Activated T-helper 1 cell treated with anti-CD3 and anti-CD28 coated beads, Interleukin-12 subunit alpha, Interleukin-12 subunit beta, Interleukin-2, Interleukin-4 antibody, amounts not matched to agents 30 ng/mL and 10 ng/mL and 1 ng/mL, durations not matched to agents 14 hours and 24 hours and 36 hours (primary cell): ENCODE measurements at regions not wholly inside any gene's neighbourhood (a gene's known extent, or its start where the extent isn't known, plus 50 kb on each side); places are given as distances from the start of the nearest gene placed in this dataset.

ENCODE experiments used
- DNase-seq: peaks from one replicate; pipeline ENCODE4 v3.0.0; 2021; ENCODE audit warnings: low spot score
- H3K27ac Mint-ChIP-seq: one replicate; pipeline ENCODE4 v1.8.0; 2021; ENCODE audit warnings: mild to moderate bottlenecking, mixed read lengths
- H3K27me3 Mint-ChIP-seq: one replicate; pipeline ENCODE4 v1.8.0; 2022; ENCODE audit warnings: mild to moderate bottlenecking, moderate library complexity, mixed read lengths; ENCODE audit not compliant: insufficient read depth
- H3K36me3 Mint-ChIP-seq: one replicate; pipeline ENCODE4 v1.8.0; 2021; ENCODE audit warnings: low read depth, mixed read lengths
- H3K4me1 Mint-ChIP-seq: one replicate; pipeline ENCODE4 v1.8.0; 2021; ENCODE audit warnings: low read depth, mixed read lengths
- H3K4me3 Mint-ChIP-seq: one replicate; pipeline ENCODE4 v1.8.0; 2021; ENCODE audit warnings: mild to moderate bottlenecking, moderate library complexity, mixed read lengths
- H3K9me3 Mint-ChIP-seq: one replicate; pipeline ENCODE4 v1.8.0; 2021; ENCODE audit warnings: mixed read lengths
- intact Hi-C: fragments of 100-400 bp; cut with micrococcal nuclease; formaldehyde crosslinking; loops from one replicate; pipeline ENCODE4 v1.15.1; 2024

GRCh38 chr5:107134931-107135330 lies 535.8 kb downstream of the EFNA5 start:
- no peaks in the 10 kb centered on the region for H3K9me3 Mint-ChIP-seq
- H3K4me3 Mint-ChIP-seq, result no peak overlapping the region
- no peak overlapping the region for H3K27ac Mint-ChIP-seq
- intact Hi-C loops, result no loop called here
- no peaks in the 10 kb centered on the region for H3K4me1 Mint-ChIP-seq
- H3K27me3 Mint-ChIP-seq, result no peaks in the 10 kb centered on the region
- no peak for DNase-seq
- H3K36me3 Mint-ChIP-seq, result no peaks in the 10 kb centered on the region

- intact Hi-C loops, result no loop called here
- no peak overlapping the region for H3K4me3 Mint-ChIP-seq
- H3K36me3 Mint-ChIP-seq, result no peaks in the 10 kb centered on the region
- no peaks in the 10 kb centered on the region for H3K27me3 Mint-ChIP-seq
- no peak overlapping the region for H3K27ac Mint-ChIP-seq
- H3K9me3 Mint-ChIP-seq, result no peaks in the 10 kb centered on the region
- H3K4me1 Mint-ChIP-seq, result no peaks in the 10 kb centered on the region
- no peak for DNase-seq
Observed at GRCh38 chr5:107129051-107129450, 541.7 kb downstream of the EFNA5 start.

GRCh38 chr5:107127878-107128277 lies 542.9 kb downstream of the EFNA5 start:
- Mint-ChIP-seq H3K27me3 (no peaks in the 10 kb centered on the region), H3K36me3 (no peaks in the 10 kb centered on the region), H3K4me3 (no peak overlapping the region), H3K27ac (no peak overlapping the region), H3K4me1 (no peaks in the 10 kb centered on the region), H3K9me3 (no peaks in the 10 kb centered on the region)
- no peak for DNase-seq
- intact Hi-C loops, result no loop called here

GRCh38 chr5:107126341-107126740 lies 544.4 kb downstream of the EFNA5 start:
- H3K4me3 Mint-ChIP-seq, result no peak overlapping the region
- H3K27me3 Mint-ChIP-seq, result no peaks in the 10 kb centered on the region
- H3K4me1 Mint-ChIP-seq, result no peaks in the 10 kb centered on the region
- intact Hi-C loops, result no loop called here
- no peak for DNase-seq
- no peaks in the 10 kb centered on the region for H3K9me3 Mint-ChIP-seq
- H3K36me3 Mint-ChIP-seq, result no peaks in the 10 kb centered on the region
- no peak overlapping the region for H3K27ac Mint-ChIP-seq

GRCh38 chr5:107124376-107124775 lies 546.4 kb downstream of the EFNA5 start:
- H3K36me3 Mint-ChIP-seq, result no peaks in the 10 kb centered on the region
- intact Hi-C loops, result no loop called here
- no peaks in the 10 kb centered on the region for H3K4me1 Mint-ChIP-seq
- no peaks in the 10 kb centered on the region for H3K9me3 Mint-ChIP-seq
- no peak for DNase-seq
- H3K4me3 Mint-ChIP-seq, result no peak overlapping the region
- no peak overlapping the region for H3K27ac Mint-ChIP-seq
- H3K27me3 Mint-ChIP-seq, result no peaks in the 10 kb centered on the region

- no peak overlapping the region for H3K27ac Mint-ChIP-seq
- no peaks in the 10 kb centered on the region for H3K36me3 Mint-ChIP-seq
- no peaks in the 10 kb centered on the region for H3K4me1 Mint-ChIP-seq
- no peak for DNase-seq
- H3K4me3 Mint-ChIP-seq, result no peak overlapping the region
- H3K27me3 Mint-ChIP-seq, result no peaks in the 10 kb centered on the region
- no peaks in the 10 kb centered on the region for H3K9me3 Mint-ChIP-seq
- intact Hi-C loops, result no loop called here
Observed at GRCh38 chr5:107123014-107123413, 547.7 kb downstream of the EFNA5 start.

GRCh38 chr5:107121793-107122519 lies 548.8 kb downstream of the EFNA5 start:
- no peaks in the 10 kb centered on the region for H3K9me3 Mint-ChIP-seq
- H3K4me1 Mint-ChIP-seq, result no peaks in the 10 kb centered on the region
- intact Hi-C loops, result no loop called here
- H3K27me3 Mint-ChIP-seq, result no peaks in the 10 kb centered on the region
- no peak for DNase-seq
- H3K36me3 Mint-ChIP-seq, result no peaks in the 10 kb centered on the region
- no peak overlapping the region for H3K4me3 Mint-ChIP-seq
- H3K27ac Mint-ChIP-seq, result no peak overlapping the region

- intact Hi-C loops, result no loop called here
- H3K27ac Mint-ChIP-seq, result no peak overlapping the region
- no peaks in the 10 kb centered on the region for H3K27me3 Mint-ChIP-seq
- no peak overlapping the region for H3K4me3 Mint-ChIP-seq
- H3K9me3 Mint-ChIP-seq, result no peaks in the 10 kb centered on the region
- DNase-seq, result no peak
- no peaks in the 10 kb centered on the region for H3K4me1 Mint-ChIP-seq
- no peaks in the 10 kb centered on the region for H3K36me3 Mint-ChIP-seq
Observed at GRCh38 chr5:107119656-107120055, 551.1 kb downstream of the EFNA5 start.

GRCh38 chr5:107118184-107119019 lies 552.3 kb downstream of the EFNA5 start:
- H3K36me3 Mint-ChIP-seq, result no peaks in the 10 kb centered on the region
- no peak overlapping the region for H3K4me3 Mint-ChIP-seq
- no peaks in the 10 kb centered on the region for H3K4me1 Mint-ChIP-seq
- no peak overlapping the region for H3K27ac Mint-ChIP-seq
- DNase-seq, result no peak
- H3K9me3 Mint-ChIP-seq, result no peaks in the 10 kb centered on the region
- no peaks in the 10 kb centered on the region for H3K27me3 Mint-ChIP-seq
- intact Hi-C loops, result no loop called here

GRCh38 chr5:107112216-107112615 lies 558.5 kb downstream of the EFNA5 start:
- no peaks in the 10 kb centered on the region for H3K36me3 Mint-ChIP-seq
- H3K4me1 Mint-ChIP-seq, result no peaks in the 10 kb centered on the region
- intact Hi-C loops, result no loop called here
- H3K27ac Mint-ChIP-seq, result no peak overlapping the region
- no peak overlapping the region for H3K4me3 Mint-ChIP-seq
- DNase-seq, result no peak
- H3K9me3 Mint-ChIP-seq, result no peaks in the 10 kb centered on the region
- no peaks in the 10 kb centered on the region for H3K27me3 Mint-ChIP-seq

- Mint-ChIP-seq H3K9me3 (no peaks in the 10 kb centered on the region), H3K4me3 (no peak overlapping the region), H3K27ac (no peak overlapping the region), H3K36me3 (no peaks in the 10 kb centered on the region), H3K27me3 (no peaks in the 10 kb centered on the region), H3K4me1 (no peaks in the 10 kb centered on the region)
- no peak for DNase-seq
- intact Hi-C loops, result no loop called here
Observed at GRCh38 chr5:107104040-107104995, 566.4 kb downstream of the EFNA5 start.

- H3K9me3 Mint-ChIP-seq, result no peaks in the 10 kb centered on the region
- intact Hi-C loops, result no loop called here
- no peak overlapping the region for H3K27ac Mint-ChIP-seq
- no peaks in the 10 kb centered on the region for H3K4me1 Mint-ChIP-seq
- no peak for DNase-seq
- H3K27me3 Mint-ChIP-seq, result no peaks in the 10 kb centered on the region
- H3K36me3 Mint-ChIP-seq, result no peaks in the 10 kb centered on the region
- no peak overlapping the region for H3K4me3 Mint-ChIP-seq
Observed at GRCh38 chr5:107103522-107103921, 567.2 kb downstream of the EFNA5 start.

GRCh38 chr5:107100121-107100520 lies 570.6 kb downstream of the EFNA5 start:
- intact Hi-C loops, result no loop called here
- no peaks in the 10 kb centered on the region for H3K4me1 Mint-ChIP-seq
- H3K9me3 Mint-ChIP-seq, result no peaks in the 10 kb centered on the region
- DNase-seq, result no peak
- H3K36me3 Mint-ChIP-seq, result no peaks in the 10 kb centered on the region
- H3K27me3 Mint-ChIP-seq, result no peaks in the 10 kb centered on the region
- H3K27ac Mint-ChIP-seq, result no peak overlapping the region
- H3K4me3 Mint-ChIP-seq, result no peak overlapping the region
